ENCODE measurements at regions not wholly inside any gene's neighbourhood (a gene's known extent, or its start where the extent isn't known, plus 50 kb on each side); places are given as distances from the start of the nearest gene placed in this dataset.

- Histone ChIP-seq H3K4me1 (ENCODE audit: control insufficient read depth, insufficient read depth, low read length) (no peaks in the 10 kb centered on the region), H3K27me3 (ENCODE audit: control insufficient read depth, insufficient read depth, low read length) (no peaks in the 10 kb centered on the region)
- WGBS (ENCODE audit: insufficient coverage, insufficient read length): no CpG with 5 or more reads among the region's 2 CpGs
Observed at GRCh38 chr14:71690478-71690877, 241.8 kb upstream of the RGS6 start.

GRCh38 chr14:71692496-71692895 is 239.7 kb upstream of the RGS6 start:
- no peak for DNase-seq (ENCODE audit: low read depth, low spot score)
- no peaks in the 10 kb centered on the region for H3K36me3 ChIP-seq (ENCODE audit: control insufficient read depth, insufficient read depth, low read length)
- no peaks in the 10 kb centered on the region for H3K4me1 ChIP-seq (ENCODE audit: control insufficient read depth, insufficient read depth, low read length)

More at GRCh38 chr14:71690478-71690877, 241.8 kb upstream of the RGS6 start:
- no peaks in the 10 kb centered on the region for H3K9me3 ChIP-seq (ENCODE audit: control insufficient read depth, insufficient read depth, low read length)
- DNase-seq (ENCODE audit: low read depth, low spot score): no peak
- no peaks in the 10 kb centered on the region for H3K36me3 ChIP-seq (ENCODE audit: control insufficient read depth, insufficient read depth, low read length)
- H3K27ac ChIP-seq (ENCODE audit: low read length): no peak overlapping the region
- H3K4me3 ChIP-seq (ENCODE audit: low read length): no peak overlapping the region

GRCh38 chr14:71693381-71693780 is 238.8 kb upstream of the RGS6 start:
- no CpG with 5 or more reads among the region's 6 CpGs for WGBS (ENCODE audit: insufficient coverage, insufficient read length)
- H3K27ac ChIP-seq (ENCODE audit: low read length): no peak overlapping the region
- H3K4me1 ChIP-seq (ENCODE audit: control insufficient read depth, insufficient read depth, low read length): no peaks in the 10 kb centered on the region

More at GRCh38 chr14:71692496-71692895, 239.7 kb upstream of the RGS6 start:
- Histone ChIP-seq H3K9me3 (ENCODE audit: control insufficient read depth, insufficient read depth, low read length) (no peaks in the 10 kb centered on the region), H3K27ac (ENCODE audit: low read length) (no peak overlapping the region), H3K27me3 (ENCODE audit: control insufficient read depth, insufficient read depth, low read length) (no peaks in the 10 kb centered on the region), H3K4me3 (ENCODE audit: low read length) (no peak overlapping the region)
- no CpG with 5 or more reads among the region's 4 CpGs for WGBS (ENCODE audit: insufficient coverage, insufficient read length)

GRCh38 chr14:71694591-71695530 is 237.4 kb upstream of the RGS6 start:
- Histone ChIP-seq H3K9me3 (ENCODE audit: control insufficient read depth, insufficient read depth, low read length) (no peaks in the 10 kb centered on the region), H3K27ac (ENCODE audit: low read length) (no peak overlapping the region), H3K4me1 (ENCODE audit: control insufficient read depth, insufficient read depth, low read length) (no peaks in the 10 kb centered on the region), H3K27me3 (ENCODE audit: control insufficient read depth, insufficient read depth, low read length) (no peaks in the 10 kb centered on the region), H3K36me3 (ENCODE audit: control insufficient read depth, insufficient read depth, low read length) (peaks cover 2% of the 10 kb centered on the region; the same call in 1 of the 2 replicates), H3K4me3 (ENCODE audit: low read length) (no peak overlapping the region)
- no peak for DNase-seq (ENCODE audit: low read depth, low spot score)
- WGBS (ENCODE audit: insufficient coverage, insufficient read length): no CpG with 5 or more reads among the region's 8 CpGs

More at GRCh38 chr14:71693381-71693780, 238.8 kb upstream of the RGS6 start:
- H3K9me3 ChIP-seq (ENCODE audit: control insufficient read depth, insufficient read depth, low read length): no peaks in the 10 kb centered on the region
- no peaks in the 10 kb centered on the region for H3K27me3 ChIP-seq (ENCODE audit: control insufficient read depth, insufficient read depth, low read length)
- no peak for DNase-seq (ENCODE audit: low read depth, low spot score)
- no peaks in the 10 kb centered on the region for H3K36me3 ChIP-seq (ENCODE audit: control insufficient read depth, insufficient read depth, low read length)
- no peak overlapping the region for H3K4me3 ChIP-seq (ENCODE audit: low read length)

- no peak overlapping the region for H3K4me3 ChIP-seq (ENCODE audit: low read length)
- no peaks in the 10 kb centered on the region for H3K4me1 ChIP-seq (ENCODE audit: control insufficient read depth, insufficient read depth, low read length)
Observed at GRCh38 chr14:71695611-71696350, 236.4 kb upstream of the RGS6 start.

GRCh38 chr14:71698027-71698426 is 234.2 kb upstream of the RGS6 start:
- Histone ChIP-seq H3K4me3 (ENCODE audit: low read length) (no peak overlapping the region), H3K27ac (ENCODE audit: low read length) (no peak overlapping the region), H3K27me3 (ENCODE audit: control insufficient read depth, insufficient read depth, low read length) (no peaks in the 10 kb centered on the region), H3K4me1 (ENCODE audit: control insufficient read depth, insufficient read depth, low read length) (no peaks in the 10 kb centered on the region), H3K36me3 (ENCODE audit: control insufficient read depth, insufficient read depth, low read length) (peaks cover 2% of the 10 kb centered on the region; the same call in 1 of the 2 replicates), H3K9me3 (ENCODE audit: control insufficient read depth, insufficient read depth, low read length) (no peaks in the 10 kb centered on the region)
- no CpG with 5 or more reads among the region's 4 CpGs for WGBS (ENCODE audit: insufficient coverage, insufficient read length)
- no peak for DNase-seq (ENCODE audit: low read depth, low spot score)

More at GRCh38 chr14:71695611-71696350, 236.4 kb upstream of the RGS6 start:
- DNase-seq (ENCODE audit: low read depth, low spot score): no peak
- WGBS (ENCODE audit: insufficient coverage, insufficient read length): no CpG with 5 or more reads among the region's 6 CpGs
- H3K27ac ChIP-seq (ENCODE audit: low read length): no peak overlapping the region
- no peaks in the 10 kb centered on the region for H3K9me3 ChIP-seq (ENCODE audit: control insufficient read depth, insufficient read depth, low read length)
- no peaks in the 10 kb centered on the region for H3K27me3 ChIP-seq (ENCODE audit: control insufficient read depth, insufficient read depth, low read length)
- peaks cover 2% of the 10 kb centered on the region; the same call in 1 of the 2 replicates for H3K36me3 ChIP-seq (ENCODE audit: control insufficient read depth, insufficient read depth, low read length)

- H3K27me3 ChIP-seq (ENCODE audit: control insufficient read depth, insufficient read depth, low read length): no peaks in the 10 kb centered on the region
- no peaks in the 10 kb centered on the region for H3K9me3 ChIP-seq (ENCODE audit: control insufficient read depth, insufficient read depth, low read length)
- DNase-seq (ENCODE audit: low read depth, low spot score): no peak
- H3K27ac ChIP-seq (ENCODE audit: low read length): no peak overlapping the region
- no peak overlapping the region for H3K4me3 ChIP-seq (ENCODE audit: low read length)
- WGBS (ENCODE audit: insufficient coverage, insufficient read length): no CpG with 5 or more reads among the region's 4 CpGs
- H3K36me3 ChIP-seq (ENCODE audit: control insufficient read depth, insufficient read depth, low read length): peaks cover 2% of the 10 kb centered on the region; the same call in 1 of the 2 replicates
- H3K4me1 ChIP-seq (ENCODE audit: control insufficient read depth, insufficient read depth, low read length): no peaks in the 10 kb centered on the region
Observed at GRCh38 chr14:71698673-71699072, 233.6 kb upstream of the RGS6 start.

GRCh38 chr14:71701990-71702389 is 230.2 kb upstream of the RGS6 start:
- H3K9me3 ChIP-seq (ENCODE audit: control insufficient read depth, insufficient read depth, low read length): no peaks in the 10 kb centered on the region
- no peak for DNase-seq (ENCODE audit: low read depth, low spot score)
- H3K4me1 ChIP-seq (ENCODE audit: control insufficient read depth, insufficient read depth, low read length): no peaks in the 10 kb centered on the region
- H3K4me3 ChIP-seq (ENCODE audit: low read length): no peak overlapping the region
- H3K27me3 ChIP-seq (ENCODE audit: control insufficient read depth, insufficient read depth, low read length): no peaks in the 10 kb centered on the region
- H3K27ac ChIP-seq (ENCODE audit: low read length): no peak overlapping the region
- 100% methylated on average over 1 of the region's 5 CpGs for WGBS (ENCODE audit: insufficient coverage, insufficient read length)
- H3K36me3 ChIP-seq (ENCODE audit: control insufficient read depth, insufficient read depth, low read length): peaks cover 2% of the 10 kb centered on the region; the same call in 1 of the 2 replicates

- no peaks in the 10 kb centered on the region for H3K9me3 ChIP-seq (ENCODE audit: control insufficient read depth, insufficient read depth, low read length)
- H3K27ac ChIP-seq (ENCODE audit: low read length): no peak overlapping the region
- no peak for DNase-seq (ENCODE audit: low read depth, low spot score)
- H3K27me3 ChIP-seq (ENCODE audit: control insufficient read depth, insufficient read depth, low read length): no peaks in the 10 kb centered on the region
- peaks cover 2% of the 10 kb centered on the region; the same call in 1 of the 2 replicates for H3K36me3 ChIP-seq (ENCODE audit: control insufficient read depth, insufficient read depth, low read length)
- no CpG with 5 or more reads among the region's 2 CpGs for WGBS (ENCODE audit: insufficient coverage, insufficient read length)
- H3K4me1 ChIP-seq (ENCODE audit: control insufficient read depth, insufficient read depth, low read length): no peaks in the 10 kb centered on the region
- H3K4me3 ChIP-seq (ENCODE audit: low read length): no peak overlapping the region
Observed at GRCh38 chr14:71702786-71703185, 229.4 kb upstream of the RGS6 start.

GRCh38 chr14:71703477-71703876 is 228.8 kb upstream of the RGS6 start:
- Histone ChIP-seq H3K4me1 (ENCODE audit: control insufficient read depth, insufficient read depth, low read length) (no peaks in the 10 kb centered on the region), H3K36me3 (ENCODE audit: control insufficient read depth, insufficient read depth, low read length) (peaks cover 2% of the 10 kb centered on the region; the same call in 1 of the 2 replicates), H3K9me3 (ENCODE audit: control insufficient read depth, insufficient read depth, low read length) (no peaks in the 10 kb centered on the region), H3K4me3 (ENCODE audit: low read length) (no peak overlapping the region), H3K27ac (ENCODE audit: low read length) (no peak overlapping the region), H3K27me3 (ENCODE audit: control insufficient read depth, insufficient read depth, low read length) (no peaks in the 10 kb centered on the region)
- WGBS (ENCODE audit: insufficient coverage, insufficient read length): no CpG with 5 or more reads among the region's 4 CpGs
- DNase-seq (ENCODE audit: low read depth, low spot score): no peak
